GM23248 (cell line): ENCODE measurements at regions not wholly inside any gene's neighbourhood (a gene's known extent, or its start where the extent isn't known, plus 50 kb on each side); places are given as distances from the start of the nearest gene placed in this dataset.

ENCODE experiments used
- EZH2 ChIP-seq: fragments of 200-600 bp; sonication (generic); IDR thresholded peaks from 2 replicates; pipeline ENCODE4 v1.6.1; 2018; ENCODE audit warnings: antibody characterized with exemption, mild to moderate bottlenecking; ENCODE audit not compliant: insufficient read depth, poor library complexity, severe bottlenecking
- EZH2phosphoT487 ChIP-seq: fragments of 200-600 bp; sonication (generic); IDR thresholded peaks from 2 replicates; pipeline ENCODE4 v1.6.1; 2018; ENCODE audit warnings: antibody characterized with exemption, moderate library complexity, mild to moderate bottlenecking, low read depth; ENCODE audit not compliant: insufficient read depth

DNA sequence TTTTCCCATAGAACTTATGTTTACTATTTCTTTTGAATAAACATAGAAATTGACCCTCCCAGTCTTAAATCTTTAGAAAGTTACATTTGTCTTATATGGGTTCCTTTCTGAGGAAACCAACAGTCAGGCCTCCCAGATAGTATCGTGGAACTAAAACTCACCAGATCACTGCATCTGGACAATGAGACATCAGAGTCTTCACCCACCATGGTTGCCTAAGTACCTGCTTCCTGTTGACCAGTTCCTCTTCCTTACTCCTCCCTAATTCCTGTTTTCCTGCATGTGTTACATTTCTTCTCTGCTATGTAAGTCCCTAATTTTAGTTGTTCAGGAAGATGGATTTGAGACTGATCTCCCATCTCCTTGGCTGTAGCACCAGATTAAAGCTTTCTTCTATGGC is 462.2 kb downstream of the DIRAS2 start:
- TF ChIP-seq EZH2 (no peak), EZH2phosphoT487 (no peak)
